Liver (tissue), 7 donors: ENCODE measurements at regions not wholly inside any gene's neighbourhood (a gene's known extent, or its start where the extent isn't known, plus 50 kb on each side); places are given as distances from the start of the nearest gene placed in this dataset.

ENCODE experiments used
- DNase-seq: peaks from one replicate; pipeline ENCODE4 v3.0.0-alpha.2; 2017; ENCODE audit warnings: low spot score
- H3K27ac ChIP-seq, 2 donors: one replicate each; pipeline ENCODE4 v1.7.0; 2013; ENCODE audit warnings: inconsistent platforms in 2 of 2, low read length in 2 of 2, control low read depth in 1 of 2, low read depth in 1 of 2, mild to moderate bottlenecking in 1 of 2
- H3K27me3 ChIP-seq, 4 donors: one replicate each; pipeline versions ENCODE4 v1.6.1 to v1.7.0; 2013; ENCODE audit warnings: low read length in 3 of 4, inconsistent platforms in 1 of 4, mild to moderate bottlenecking in 1 of 4, moderate library complexity in 1 of 4; ENCODE audit not compliant: control insufficient read depth in 4 of 4, insufficient read depth in 4 of 4
- H3K36me3 ChIP-seq, 4 donors: one replicate each; pipeline versions ENCODE4 v1.6.1 to v1.7.0; 2013; ENCODE audit warnings: low read length in 3 of 4, mild to moderate bottlenecking in 3 of 4, low read depth in 1 of 4, moderate library complexity in 1 of 4; ENCODE audit not compliant: control insufficient read depth in 4 of 4, insufficient read depth in 3 of 4
- H3K4me1 ChIP-seq, 4 donors: one replicate each; pipeline versions ENCODE4 v1.6.1 to v1.7.0; 2013; ENCODE audit warnings: low read length in 3 of 4, mild to moderate bottlenecking in 3 of 4, moderate library complexity in 1 of 4; ENCODE audit not compliant: control insufficient read depth in 4 of 4, insufficient read depth in 4 of 4
- H3K4me3 ChIP-seq, 3 donors: one replicate each; pipeline versions ENCODE4 v1.6.1 to v1.7.0; 2013; ENCODE audit warnings: low read length in 3 of 3, control low read depth in 1 of 3, low read depth in 1 of 3, mild to moderate bottlenecking in 1 of 3
- H3K9ac ChIP-seq, 2 donors: one replicate each; pipeline ENCODE4 v1.7.0; 2013; ENCODE audit warnings: low read length in 2 of 2, mild to moderate bottlenecking in 2 of 2, moderate library complexity in 2 of 2, control low read depth in 1 of 2, low read depth in 1 of 2
- H3K9me3 ChIP-seq, 4 donors: one replicate each; pipeline versions ENCODE4 v1.6.1 to v1.7.0; 2013; ENCODE audit warnings: low read length in 3 of 4; ENCODE audit not compliant: control insufficient read depth in 4 of 4
- EGR1 ChIP-seq, 2 donors: IDR thresholded peaks; 2 replicates each; pipeline ENCODE4 v1.6.1; 2016 to 2018; ENCODE audit warnings: antibody characterized with exemption in 2 of 2, low read depth in 2 of 2
- FOXA2 ChIP-seq: IDR thresholded peaks from 2 replicates; pipeline ENCODE4 v1.6.1; 2016; ENCODE audit warnings: antibody characterized with exemption
- GABPA ChIP-seq, 2 donors: IDR thresholded peaks in 1 of 2; conservative IDR thresholded peaks in 1 of 2; 2 replicates each; pipeline ENCODE4 v1.6.1; 2016; ENCODE audit warnings: antibody characterized with exemption in 2 of 2, mild to moderate bottlenecking in 1 of 2, moderate library complexity in 1 of 2
- HNF4A ChIP-seq, 2 donors: conservative IDR thresholded peaks; 2 replicates each; pipeline ENCODE4 v1.6.1; 2016; ENCODE audit warnings: antibody characterized with exemption in 2 of 2, mild to moderate bottlenecking in 2 of 2
- HNF4G ChIP-seq: IDR thresholded peaks from 2 replicates; pipeline ENCODE4 v1.6.1; 2016; ENCODE audit warnings: antibody characterized with exemption
- JUND ChIP-seq, 2 donors: IDR thresholded peaks; 2 replicates each; pipeline ENCODE4 v1.6.1; 2016; ENCODE audit warnings: antibody characterized with exemption in 2 of 2
- NR2F2 ChIP-seq: IDR thresholded peaks from 2 replicates; pipeline ENCODE4 v1.6.1; 2016; ENCODE audit warnings: antibody characterized with exemption
- RAD21 ChIP-seq, 2 donors: IDR thresholded peaks; 2 replicates each; pipeline ENCODE4 v1.6.1; 2016; ENCODE audit warnings: antibody characterized with exemption in 2 of 2, mild to moderate bottlenecking in 2 of 2
- REST ChIP-seq: IDR thresholded peaks from 2 replicates; pipeline ENCODE4 v1.6.1; 2016; ENCODE audit warnings: antibody characterized with exemption, mild to moderate bottlenecking
- SP1 ChIP-seq: IDR thresholded peaks from 2 replicates; pipeline ENCODE4 v1.6.1; 2018; ENCODE audit warnings: antibody characterized with exemption, mild to moderate bottlenecking
- TAF1 ChIP-seq: conservative IDR thresholded peaks from 2 replicates; pipeline ENCODE4 v1.6.1; 2016; ENCODE audit warnings: antibody characterized with exemption, mild to moderate bottlenecking
- YY1 ChIP-seq: IDR thresholded peaks from 2 replicates; pipeline ENCODE4 v1.6.1; 2016; ENCODE audit warnings: antibody characterized with exemption, mild to moderate bottlenecking
- ZBTB33 ChIP-seq: IDR thresholded peaks from 2 replicates; pipeline ENCODE4 v1.6.1; 2016; ENCODE audit warnings: antibody characterized with exemption
- WGBS: extraction: QIAGEN DNeasy Blood & Tissue Kit; methylation state at CpG from one replicate; pipeline ENCODE4 v1.1.7; 2013; 5-methylcytosine and 5-hydroxymethylcytosine counted together
- donor health status: healthy.
- donor health status: healthy.
- donor health status: healthy.
- donor health status: healthy.

- TF ChIP-seq YY1 (no peak), RAD21 (IDR thresholded peaks at IDR 0.05) (no peak), HNF4G (no peak), EGR1 (IDR thresholded peaks at IDR 0.05; ENCODE audit: low read depth in 2 of 2) (no peak), FOXA2 (no peak), TAF1 (no peak), JUND (IDR thresholded peaks at IDR 0.05) (no peak), GABPA (IDR thresholded peaks at IDR 0.05 in 1 of 2, conservative IDR thresholded peaks at IDR 0.05 in 1 of 2) (no peak), SP1 (no peak), HNF4A (conservative IDR thresholded peaks at IDR 0.05) (no peak), ZBTB33 (no peak), REST (no peak), NR2F2 (no peak)
- H3K4me3 ChIP-seq, result no peak overlapping the region
- no peaks in the 10 kb centered on the region for H3K36me3 ChIP-seq
- H3K9ac ChIP-seq, result no peak overlapping the region
- H3K27ac ChIP-seq, result no peak overlapping the region
- H3K27me3 ChIP-seq, result no peaks in the 10 kb centered on the region
- no peak for DNase-seq
- H3K9me3 ChIP-seq, result no peaks in the 10 kb centered on the region
- WGBS, result 82% methylated on average over 5 of the region's 5 CpGs
- peaks cover 0 to 3% (median under 1%) of the 10 kb centered on the region in 4 donors for H3K4me1 ChIP-seq
Measured at GRCh38 chr6:51261691-51262090, 443.0 kb downstream of the TFAP2B start.

GRCh38 chr6:51265426-51265825 is 446.8 kb downstream of the TFAP2B start:
- Histone ChIP-seq H3K27me3 (no peaks in the 10 kb centered on the region), H3K9ac (no peak overlapping the region), H3K36me3 (no peaks in the 10 kb centered on the region), H3K27ac (no peak overlapping the region), H3K9me3 (no peaks in the 10 kb centered on the region), H3K4me1 (no peaks in the 10 kb centered on the region), H3K4me3 (no peak overlapping the region)
- no peak for TF ChIP-seq EGR1 (IDR thresholded peaks at IDR 0.05; ENCODE audit: low read depth in 2 of 2)
- WGBS, result 69% methylated on average over 4 of the region's 4 CpGs
- DNase-seq, result no peak

- no peak for TF ChIP-seq REST
- H3K9me3 ChIP-seq, result no peaks in the 10 kb centered on the region
- no peak overlapping the region for H3K27ac ChIP-seq
- WGBS, result 86% methylated on average over 1 of the region's 1 CpG
- no peak overlapping the region for H3K4me3 ChIP-seq
- DNase-seq, result no peak
- no peaks in the 10 kb centered on the region for H3K36me3 ChIP-seq
- no peaks in the 10 kb centered on the region for H3K27me3 ChIP-seq
- H3K9ac ChIP-seq, result no peak overlapping the region
- H3K4me1 ChIP-seq, result no peaks in the 10 kb centered on the region
Measured at GRCh38 chr6:51266604-51267003, 447.9 kb downstream of the TFAP2B start.
